ENCODE measurements at regions not wholly inside any gene's neighbourhood (a gene's known extent, or its start where the extent isn't known, plus 50 kb on each side); places are given as distances from the start of the nearest gene placed in this dataset.

DNA sequence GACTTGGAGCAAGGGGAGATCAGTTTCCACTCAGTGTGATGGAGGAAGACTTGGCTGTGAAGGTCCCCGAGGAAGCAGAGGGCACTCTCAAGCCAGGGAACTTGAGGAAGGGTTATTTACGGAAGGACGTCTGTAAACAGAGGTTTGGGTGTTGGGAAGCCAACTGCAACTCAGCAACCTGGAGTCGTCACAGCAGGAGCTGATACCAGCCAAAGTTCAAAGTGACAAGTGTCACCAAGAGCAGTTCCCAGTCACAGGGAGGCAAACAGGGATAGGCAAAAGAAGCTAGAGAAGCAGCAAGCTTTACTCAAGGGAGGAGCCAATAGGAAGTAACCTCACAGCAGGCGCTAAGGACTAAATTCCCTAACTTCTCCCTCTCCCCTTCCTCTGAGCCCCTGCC lies 205.5 kb downstream of the EFNB2 start:
- TF ChIP-seq CTCF (IDR thresholded peaks at IDR 0.05; ENCODE audit: low read depth, low read length) (no peak), POLR2A (IDR thresholded peaks at IDR 0.05; ENCODE audit: extremely low read depth, insufficient read length) (no peak)

Measured in NB4 (cell line).